Fibroblast of skin of right biceps (primary cell): ENCODE measurements at regions not wholly inside any gene's neighbourhood (a gene's known extent, or its start where the extent isn't known, plus 50 kb on each side); places are given as distances from the start of the nearest gene placed in this dataset.
"Not testable (repeated sequence)": the region's sequence is repeated elsewhere in the genome, so short reads cannot be mapped to it uniquely, and the experiment has no call there.

Experiments
- DNase-seq: peaks from one replicate; pipeline ENCODE4 v3.0.0-alpha.2; 2013

DNA sequence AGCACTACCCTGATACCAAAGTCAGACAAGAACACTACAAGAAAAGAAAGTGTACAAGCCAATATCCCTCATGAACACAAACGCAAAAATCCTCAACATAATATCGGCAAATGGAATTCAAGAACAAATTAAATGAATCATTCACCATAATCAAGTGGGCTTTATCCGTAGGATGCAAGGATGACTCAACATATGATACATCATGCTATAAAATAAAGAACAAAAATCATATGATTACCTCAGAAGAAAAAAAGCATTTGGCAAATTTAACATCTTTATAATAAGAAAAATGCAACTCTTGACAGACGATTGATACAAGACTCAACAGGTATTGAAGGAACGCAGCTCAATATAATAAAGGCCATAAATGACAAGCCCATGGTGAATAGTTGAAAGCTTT lies 843.9 kb downstream of the FRK start:
- no peak for DNase-seq

DNA sequence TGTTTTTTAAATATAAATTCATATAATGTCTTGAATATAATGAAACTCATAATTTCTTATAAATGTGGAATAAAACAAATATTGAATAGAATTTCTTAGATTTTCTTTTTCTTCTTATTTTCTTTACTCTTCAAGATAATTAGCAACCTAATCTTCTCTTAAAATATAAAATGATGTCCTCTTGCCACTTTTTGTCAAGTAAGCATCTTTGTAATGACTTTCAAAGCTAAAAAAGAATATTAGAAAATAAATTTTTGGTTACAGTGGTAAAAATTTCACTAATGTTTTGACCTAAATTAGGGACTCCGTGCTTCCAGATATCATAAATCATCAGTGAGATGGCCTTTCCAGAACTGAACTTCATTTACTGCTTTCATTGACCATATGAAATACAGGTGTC lies 846.4 kb downstream of the FRK start:
- no peak for DNase-seq

DNA sequence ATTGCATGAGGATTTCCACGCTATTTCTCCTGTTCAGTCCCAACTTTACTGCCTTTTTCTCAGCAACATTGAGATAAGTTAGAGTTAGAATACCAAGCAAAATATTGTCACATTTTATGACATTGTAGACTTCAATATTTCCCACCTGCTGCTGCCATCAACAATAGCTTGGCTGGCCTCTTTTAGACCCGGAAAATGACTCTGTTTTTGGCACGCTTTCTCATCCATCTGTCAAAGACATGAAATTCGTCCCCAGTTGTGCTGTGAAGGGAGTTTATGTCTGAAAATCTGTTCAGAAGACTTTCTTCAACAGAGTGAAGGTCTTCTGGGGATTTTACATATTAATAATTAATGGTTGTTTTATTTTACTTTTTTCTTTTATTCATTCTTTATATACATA lies 857.3 kb downstream of the FRK start:
- DNase-seq: no peak

DNA sequence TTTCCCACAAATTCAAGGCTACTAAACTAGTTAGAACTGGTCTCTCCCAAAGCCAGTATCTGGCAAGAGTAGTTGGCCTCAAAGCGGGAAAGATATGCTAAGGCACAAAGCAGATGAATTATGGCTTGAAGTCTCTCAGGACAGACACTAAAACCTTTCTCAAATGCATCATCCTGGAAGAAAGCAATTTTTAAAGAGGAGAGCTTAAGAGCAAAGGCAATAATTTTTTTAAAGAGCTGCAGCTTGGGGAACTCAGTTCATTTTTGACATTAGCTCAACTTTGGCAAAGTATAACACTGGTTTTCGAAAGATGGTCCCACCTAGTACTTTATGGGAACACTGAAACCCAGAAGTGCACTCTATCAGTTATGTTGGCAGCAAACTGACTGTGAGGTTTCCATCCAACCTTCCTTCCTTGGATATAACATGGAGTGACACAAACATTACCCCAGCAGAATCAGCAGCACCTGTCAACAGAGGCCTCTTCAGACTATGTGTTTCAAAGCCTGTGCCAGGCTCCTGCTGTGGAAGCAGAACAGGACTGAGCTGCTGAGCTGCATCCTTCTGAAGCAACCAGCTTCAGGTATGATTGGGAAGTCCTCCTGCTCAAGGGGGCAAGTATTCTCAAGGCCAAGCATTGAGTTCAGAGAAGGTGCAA lies 852.3 kb upstream of the HS3ST5 start:
- DNase-seq: no peak

DNA sequence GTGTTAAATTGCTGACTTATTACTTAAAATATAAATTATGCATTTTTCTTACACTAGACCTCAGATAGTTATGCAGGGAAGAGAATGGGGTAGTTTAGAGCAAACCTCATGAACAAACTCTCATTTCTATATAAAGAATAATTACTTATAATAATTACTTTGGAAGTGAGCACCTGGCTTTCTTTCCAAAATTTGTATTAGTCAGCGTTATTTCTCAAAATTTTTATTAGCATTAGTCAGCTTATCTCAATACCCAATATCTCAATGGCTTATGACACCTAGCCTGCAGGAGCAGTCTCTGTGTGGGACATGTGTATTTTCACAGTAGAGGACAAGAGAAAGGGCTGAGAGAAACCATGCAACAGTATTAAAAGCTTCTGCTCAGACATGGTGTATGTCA lies 849.2 kb upstream of the HS3ST5 start:
- DNase-seq: no peak

DNA sequence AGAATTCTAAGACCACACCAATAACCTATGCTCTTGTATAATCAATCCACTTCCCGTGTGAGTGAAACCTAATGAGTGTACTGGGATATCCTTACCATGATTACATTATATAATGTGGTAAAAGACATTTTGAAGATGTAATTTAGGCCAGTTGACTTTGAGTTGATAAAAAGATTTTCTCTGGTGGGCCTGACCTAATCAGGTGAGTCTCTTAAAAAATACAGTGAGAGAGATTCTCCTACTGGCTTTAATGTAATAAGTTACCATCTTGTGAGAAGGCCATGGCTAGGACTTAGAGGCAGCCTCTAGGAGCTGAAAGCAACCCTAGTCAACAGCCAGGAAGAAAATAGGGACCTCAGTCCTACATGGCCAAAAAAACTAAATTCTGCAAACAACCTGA lies 847.7 kb upstream of the HS3ST5 start:
- no peak for DNase-seq

DNA sequence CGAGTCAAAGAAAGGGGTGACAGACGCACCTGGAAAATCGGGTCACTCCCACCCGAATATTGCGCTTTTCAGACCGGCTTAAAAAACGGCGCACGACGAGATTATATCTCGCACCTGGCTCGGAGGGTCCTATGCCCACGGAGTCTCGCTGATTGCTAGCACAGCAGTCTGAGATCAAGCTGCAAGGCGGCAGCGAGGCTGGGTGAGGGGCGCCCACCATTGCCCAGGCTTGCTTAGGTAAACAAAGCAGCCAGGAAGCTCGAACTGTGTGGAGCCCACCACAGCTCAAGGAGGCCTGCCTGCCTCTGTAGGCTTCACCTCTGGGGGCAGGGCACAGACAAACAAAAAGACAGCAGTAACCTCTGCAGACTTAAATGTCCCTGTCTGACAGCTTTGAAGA lies 832.6 kb upstream of the HS3ST5 start:
- not testable (repeated sequence) for DNase-seq

DNA sequence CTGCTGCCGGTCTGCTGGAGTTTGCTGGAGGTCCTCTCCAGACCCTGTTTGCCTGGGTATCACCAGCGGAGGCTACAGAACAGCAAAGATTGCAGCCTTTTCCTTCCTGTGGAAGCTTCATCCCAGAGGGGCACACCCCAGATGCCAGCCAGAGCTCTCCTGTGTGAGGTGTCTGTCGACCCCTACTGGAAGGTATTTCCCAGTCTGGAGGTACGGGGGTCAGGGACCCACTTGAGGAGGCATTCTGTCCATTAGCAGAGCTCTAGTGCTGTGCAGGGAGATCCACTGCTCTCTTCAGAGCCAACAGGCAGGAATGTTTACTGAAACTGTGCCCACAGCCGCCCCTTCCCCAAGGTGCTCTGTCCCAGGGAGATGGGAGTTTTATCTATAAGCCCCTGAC lies 823.1 kb upstream of the HS3ST5 start:
- DNase-seq: not testable (repeated sequence)

DNA sequence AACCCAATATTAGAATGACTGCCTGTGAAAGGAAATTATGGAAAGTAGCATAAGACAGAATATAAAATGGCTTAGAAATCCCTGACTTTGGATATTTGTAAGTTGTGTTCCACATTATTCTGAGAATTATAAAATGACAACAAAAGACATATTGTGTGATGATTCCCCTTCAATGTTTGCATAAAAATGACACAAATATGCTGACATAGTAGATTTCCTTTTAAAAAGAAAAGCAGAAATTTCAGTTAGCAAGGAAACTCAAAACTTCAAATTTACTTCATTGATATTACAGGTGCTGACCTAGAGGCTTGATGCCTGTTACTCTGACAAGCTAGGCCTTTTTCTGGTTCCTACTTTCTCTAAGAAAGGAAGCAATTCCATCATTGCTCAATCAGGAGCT lies 816.9 kb upstream of the HS3ST5 start:
- DNase-seq: no peak

DNA sequence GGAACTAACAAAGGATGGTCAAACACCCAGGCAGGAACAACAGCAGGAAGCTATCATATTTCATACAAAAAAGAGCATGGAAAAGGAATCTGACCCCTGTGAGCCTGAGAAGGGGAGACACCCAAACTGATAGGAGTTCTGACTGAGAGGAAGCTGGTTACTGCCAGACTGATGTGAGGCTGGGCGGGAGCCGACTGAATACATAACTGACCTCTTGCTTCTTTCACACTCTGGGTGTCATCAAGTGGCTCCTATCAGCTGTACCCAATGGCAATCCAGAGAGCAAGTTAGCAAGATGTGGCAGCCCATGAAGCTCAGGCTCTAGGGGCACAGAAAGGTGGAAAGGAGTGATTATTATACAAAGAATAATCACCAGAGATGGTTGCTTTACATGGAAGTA lies 795.1 kb upstream of the HS3ST5 start:
- DNase-seq: no peak

DNA sequence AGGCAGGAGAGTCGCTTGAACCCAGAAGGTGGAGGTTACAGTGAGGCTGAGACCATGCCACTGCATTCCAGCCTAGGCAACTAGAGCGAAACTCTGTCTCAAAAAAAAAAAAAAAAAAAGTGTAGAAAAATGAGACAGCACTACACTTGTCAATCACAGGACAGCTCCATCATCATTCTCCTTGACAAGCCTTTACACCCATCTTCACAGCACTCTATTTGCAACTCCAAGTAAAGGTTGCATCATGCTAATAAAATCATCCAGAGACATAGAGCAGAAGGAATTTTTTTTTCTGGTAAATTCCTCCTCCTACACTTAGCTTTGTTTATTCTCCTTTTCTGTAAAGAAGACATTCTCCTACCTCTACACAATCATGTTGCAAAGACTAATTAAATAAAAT lies 791.0 kb upstream of the HS3ST5 start:
- DNase-seq: no peak

DNA sequence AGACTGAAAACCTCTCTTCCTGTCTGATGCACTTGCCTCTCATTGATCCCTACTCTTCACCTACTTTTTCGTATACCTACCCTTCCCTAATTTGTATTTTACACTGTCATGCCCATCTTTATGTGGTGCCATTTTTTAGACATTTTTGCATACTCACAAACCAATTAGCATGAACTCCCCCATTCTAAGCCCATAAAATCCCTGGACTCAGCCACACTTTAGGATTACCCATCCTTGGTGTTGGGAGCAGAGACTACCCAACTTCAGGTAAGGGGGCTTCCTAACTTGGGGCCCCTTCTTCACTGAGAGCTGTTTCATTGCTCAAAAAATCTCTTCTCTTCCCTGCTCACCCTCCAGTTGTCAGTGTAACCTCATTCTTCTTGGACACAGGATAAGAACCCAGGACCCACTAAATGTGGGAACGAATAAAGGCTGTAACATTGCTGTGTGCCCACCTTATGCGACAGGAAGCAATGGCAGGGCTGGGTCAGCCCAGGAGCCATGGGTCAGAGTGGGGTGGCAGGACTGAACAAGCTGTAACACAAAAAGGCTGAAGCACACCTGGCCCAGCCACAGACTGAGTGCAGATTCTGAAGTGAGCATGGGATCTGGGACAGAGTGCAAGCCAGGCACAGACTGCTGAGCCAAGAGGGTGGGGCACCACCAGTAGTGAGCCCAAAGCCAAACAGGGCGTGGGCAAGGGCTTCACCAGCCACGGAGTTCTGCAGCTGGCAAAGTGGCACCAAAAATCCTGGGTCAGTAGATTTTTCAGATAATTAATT lies 789.1 kb upstream of the HS3ST5 start:
- DNase-seq: no peak

DNA sequence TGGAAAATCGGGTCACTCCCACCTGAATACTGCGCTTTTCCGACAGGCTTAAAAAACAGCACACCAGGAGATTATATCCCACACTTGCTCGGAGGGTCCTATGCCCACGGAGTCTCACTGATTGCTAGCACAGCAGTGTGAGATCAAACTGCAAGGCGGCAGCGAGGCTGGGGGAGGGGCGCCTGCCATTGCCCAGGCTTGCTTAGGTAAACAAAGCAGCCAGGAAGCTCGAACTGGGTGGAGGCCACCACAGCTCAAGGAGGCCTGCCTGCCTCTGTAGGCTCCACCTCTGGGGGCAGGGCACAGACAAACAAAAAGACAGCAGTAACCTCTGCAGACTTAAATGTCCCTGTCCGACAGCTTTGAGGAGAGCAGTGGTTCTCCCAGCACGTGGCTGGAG lies 778.7 kb upstream of the HS3ST5 start:
- not testable (repeated sequence) for DNase-seq

DNA sequence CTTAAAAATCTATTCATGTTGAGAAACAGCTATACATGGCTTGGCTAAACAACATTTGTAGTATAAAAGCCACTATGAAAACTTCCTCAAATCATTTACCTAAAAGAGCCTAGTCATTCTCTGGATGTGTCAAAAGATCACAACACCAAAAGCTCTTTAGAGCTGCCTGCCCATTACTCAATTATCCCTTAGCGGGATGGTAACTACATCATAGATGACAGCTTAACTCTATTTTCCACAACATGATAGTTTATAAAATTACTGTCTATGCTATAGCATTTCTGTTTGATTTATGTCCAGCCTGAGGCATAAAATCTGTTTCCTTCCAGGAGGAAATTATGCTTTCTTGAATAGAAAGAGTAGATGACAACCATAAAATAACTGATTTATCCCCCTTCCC lies 777.6 kb upstream of the HS3ST5 start:
- no peak for DNase-seq

DNA sequence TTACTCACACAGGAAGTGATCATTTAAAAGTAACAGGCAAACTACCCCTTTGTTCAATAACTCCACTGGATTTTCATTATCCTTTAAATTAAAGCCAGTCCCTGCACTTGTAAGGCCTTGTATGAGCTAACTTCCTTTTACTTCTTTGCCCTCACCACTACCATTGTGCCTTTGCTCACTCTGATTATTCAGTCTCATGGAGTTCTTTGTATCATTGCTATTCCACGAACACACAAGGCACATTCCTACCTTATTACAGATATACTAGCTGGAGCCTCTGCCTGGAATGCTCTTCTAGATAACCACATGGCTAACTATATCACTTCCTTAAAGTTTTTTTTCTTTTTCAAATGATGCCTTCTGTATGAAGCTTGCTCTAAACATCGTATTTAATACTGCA lies 748.6 kb upstream of the HS3ST5 start:
- no peak for DNase-seq

DNA sequence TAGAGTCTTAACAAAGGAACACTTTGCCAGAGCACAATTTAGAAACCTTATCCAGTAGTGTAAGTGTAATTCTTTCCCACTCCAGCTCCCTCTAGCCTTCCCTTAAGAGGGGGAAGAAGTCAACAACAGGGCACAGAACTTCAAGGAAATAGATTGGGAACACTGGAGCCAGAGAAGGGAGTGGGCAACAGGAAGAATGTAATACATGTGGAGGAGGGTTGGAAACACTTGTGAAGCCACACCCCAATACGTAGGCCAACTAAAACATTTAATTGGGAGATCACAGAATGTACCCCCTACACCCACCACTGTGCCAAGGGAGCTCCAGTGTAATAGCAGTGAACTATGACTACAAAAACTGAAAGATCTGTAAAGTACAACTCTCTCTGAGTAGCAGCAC lies 735.7 kb upstream of the HS3ST5 start:
- no peak for DNase-seq

DNA sequence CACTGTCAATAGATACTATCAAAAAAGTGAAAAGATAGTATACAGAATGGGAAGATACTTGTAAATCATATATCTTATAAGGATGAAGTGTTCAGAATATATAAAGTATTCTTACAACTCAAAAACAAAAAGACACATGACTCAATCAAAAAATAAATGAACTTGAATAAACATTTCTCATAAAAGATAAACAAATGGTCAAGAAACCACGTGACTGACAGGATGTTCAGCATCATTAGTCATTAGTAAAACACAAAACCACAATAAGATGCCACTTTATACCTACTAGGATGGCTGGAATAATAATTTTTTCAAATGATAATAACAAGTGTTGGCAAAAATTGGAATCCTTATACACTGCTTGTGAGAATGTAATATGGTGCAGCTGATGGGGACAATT lies 729.1 kb upstream of the HS3ST5 start:
- no peak for DNase-seq

DNA sequence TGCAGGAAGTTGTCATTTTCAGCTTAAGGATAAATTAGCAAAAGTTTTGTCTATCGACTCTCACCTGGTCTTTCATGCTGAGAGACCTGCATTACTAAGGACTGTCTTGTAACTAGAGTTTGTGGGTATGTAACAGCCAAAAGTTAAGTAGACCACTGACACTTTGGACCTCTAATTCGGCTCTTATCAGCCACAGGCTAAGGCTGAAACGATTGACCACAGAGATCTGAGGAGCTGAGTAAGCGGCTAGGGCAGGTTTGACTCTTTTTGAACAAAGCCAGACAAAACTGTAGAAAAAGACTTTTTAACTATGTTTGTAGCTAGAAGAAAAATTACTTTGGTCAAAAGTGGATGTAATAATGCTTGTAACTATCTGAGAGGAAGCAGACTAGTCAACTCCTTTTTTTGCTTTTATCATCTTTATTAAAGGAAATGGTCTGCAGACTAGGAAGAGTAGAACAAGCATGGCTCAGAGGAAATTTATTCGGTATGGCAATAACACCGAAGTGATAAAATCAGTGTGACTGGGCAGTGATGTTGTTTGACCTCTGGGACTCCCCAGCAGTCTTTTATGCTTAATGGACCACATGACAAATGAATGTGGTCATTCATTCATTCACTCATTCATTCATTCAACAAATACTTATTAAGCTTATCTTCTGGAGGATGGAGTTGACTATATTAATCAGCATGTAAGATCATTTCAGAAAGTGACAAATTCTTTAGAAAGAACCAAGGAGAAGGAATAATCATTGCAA lies 725.0 kb upstream of the HS3ST5 start:
- DNase-seq: no peak

DNA sequence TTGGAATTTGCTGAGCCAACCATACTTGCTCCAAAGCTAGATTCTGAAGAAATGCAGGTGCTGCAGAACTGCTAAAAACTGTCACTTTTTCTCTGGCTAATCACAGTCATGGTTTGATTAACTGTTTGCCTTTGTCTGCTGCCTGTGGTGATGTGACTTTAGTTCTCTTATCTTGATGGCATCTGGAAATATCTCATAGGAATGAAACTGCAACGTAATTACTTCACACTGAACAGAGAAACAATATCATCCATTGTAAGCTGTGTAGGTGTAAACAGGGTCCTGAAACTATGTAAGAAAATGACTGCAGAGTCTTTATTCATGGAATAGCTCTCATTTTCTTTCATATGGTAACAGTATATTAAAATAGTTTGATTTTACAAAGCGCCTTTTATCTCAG lies 721.9 kb upstream of the HS3ST5 start:
- DNase-seq: no peak

DNA sequence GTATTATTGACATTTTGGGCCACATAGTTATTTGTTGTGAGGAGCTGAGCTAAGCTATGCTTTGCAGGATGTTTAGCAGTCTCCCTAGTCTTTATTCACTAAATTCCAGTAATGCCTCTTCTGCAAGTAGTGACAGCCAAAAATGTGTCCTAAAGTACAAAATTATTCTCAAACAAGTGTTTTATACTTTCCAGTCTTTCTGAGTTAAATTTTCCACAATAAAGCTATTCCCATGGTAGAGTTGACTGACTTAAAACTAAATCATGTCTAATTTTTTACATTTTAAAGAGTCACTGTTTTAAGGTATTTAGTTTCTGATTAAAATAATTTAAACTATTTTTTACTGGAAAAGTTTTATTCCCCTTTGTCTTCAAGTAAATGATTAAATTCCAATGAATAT lies 717.8 kb upstream of the HS3ST5 start:
- no peak for DNase-seq

DNA sequence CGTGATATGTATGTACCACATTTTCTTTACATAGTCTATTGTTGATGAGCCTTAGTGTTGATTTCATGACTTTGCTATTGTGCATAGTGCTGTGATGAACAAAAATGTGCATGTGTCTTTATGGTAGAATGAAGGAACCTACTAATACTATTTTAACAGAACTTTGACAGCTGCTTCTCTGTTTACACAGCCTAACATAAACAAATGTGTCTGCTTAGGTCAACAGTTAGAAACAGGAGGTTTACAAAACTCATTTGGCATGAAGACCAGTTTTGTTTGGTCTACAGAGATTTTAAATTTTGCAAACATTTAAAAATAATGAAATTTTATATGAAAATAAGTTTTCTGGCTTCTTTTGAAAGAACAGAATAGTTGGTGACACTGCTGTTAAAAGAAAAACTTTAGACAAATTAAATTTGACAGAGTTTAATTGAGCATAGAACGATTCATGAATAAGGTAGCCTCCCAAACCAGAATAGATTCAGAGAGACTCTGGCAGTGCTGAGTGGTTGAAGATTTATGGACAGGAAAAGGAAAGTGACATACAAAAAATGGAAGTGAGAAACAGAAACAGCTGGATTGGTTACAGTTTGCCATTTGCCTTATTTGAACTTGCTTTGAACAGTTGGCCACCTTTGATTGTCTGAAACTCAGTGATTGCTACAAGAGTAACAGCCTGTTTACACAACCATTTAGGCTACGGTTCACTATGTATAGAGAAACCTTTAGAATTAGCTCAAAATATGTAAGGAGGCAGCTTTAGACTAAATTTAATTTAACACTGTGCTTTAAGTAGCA lies 715.8 kb upstream of the HS3ST5 start:
- no peak for DNase-seq

DNA sequence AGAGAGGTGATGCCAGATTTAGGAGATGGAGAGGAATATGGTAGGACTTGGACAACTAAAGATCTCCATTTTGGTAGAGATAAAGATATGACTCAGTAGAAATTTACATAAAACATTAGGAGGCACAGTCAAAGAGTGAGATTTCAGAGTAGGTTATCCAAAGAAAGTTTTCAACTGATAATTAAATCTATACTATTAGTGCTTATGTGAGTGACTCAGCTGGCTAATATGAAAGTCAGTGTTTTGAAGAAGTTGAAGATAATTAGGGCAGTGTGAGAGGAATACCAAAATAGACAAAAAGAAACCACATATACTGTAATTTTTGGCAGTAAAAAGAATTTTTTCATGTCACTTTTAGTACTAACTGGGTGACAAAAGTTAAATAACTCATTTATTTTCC lies 712.8 kb upstream of the HS3ST5 start:
- DNase-seq: no peak

DNA sequence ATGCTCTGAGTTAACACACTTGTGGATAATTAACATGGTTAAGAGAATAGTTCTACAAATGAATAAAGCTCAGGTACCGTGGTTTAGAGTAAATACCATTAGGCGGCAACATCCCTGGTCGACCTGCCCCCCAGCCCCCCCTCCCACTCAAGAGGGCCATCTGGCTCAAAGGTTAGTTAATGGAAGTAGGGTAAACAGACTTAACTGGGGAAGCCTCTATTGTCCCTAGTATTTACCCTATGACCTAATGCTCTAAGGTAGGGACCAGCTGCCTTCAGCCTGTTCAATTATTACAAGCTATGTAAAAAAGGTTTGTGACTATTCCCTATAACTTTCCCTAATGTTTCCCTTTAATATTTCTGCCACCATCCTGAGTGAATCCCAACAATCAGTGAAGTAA lies 711.4 kb upstream of the HS3ST5 start:
- not testable (repeated sequence) for DNase-seq
